Loucy (cell line): ENCODE measurements at regions not wholly inside any gene's neighbourhood (a gene's known extent, or its start where the extent isn't known, plus 50 kb on each side); places are given as distances from the start of the nearest gene placed in this dataset.

Experiments
- H2AFZ ChIP-seq: fragments of 200-600 bp; sonication (generic); 2 replicates; pipeline ENCODE4 v1.6.0; 2016; ENCODE audit warnings: antibody characterized with exemption, mild to moderate bottlenecking, low read length, moderate library complexity
- H3F3A ChIP-seq: fragments of 200-600 bp; 2 replicates; pipeline ENCODE4 v1.6.0; 2016; ENCODE audit warnings: antibody characterized with exemption, low read depth, mild to moderate bottlenecking
- H3K27me3 ChIP-seq: fragments of 200-600 bp; sonication (generic); 2 replicates; pipeline ENCODE4 v1.6.1; 2014; ENCODE audit warnings: low read length, mild to moderate bottlenecking; ENCODE audit not compliant: insufficient read depth, poor library complexity, severe bottlenecking
- H3K36me3 ChIP-seq: fragments of 200-600 bp; sonication (generic); 2 replicates; pipeline ENCODE4 v1.6.1; 2016; ENCODE audit warnings: low read length; ENCODE audit not compliant: insufficient read depth
- H3K4me1 ChIP-seq: fragments of 200-600 bp; sonication (generic); 2 replicates; pipeline ENCODE4 v1.5.1; 2014; ENCODE audit warnings: low read length, mild to moderate bottlenecking; ENCODE audit not compliant: insufficient read depth, poor library complexity, severe bottlenecking
- H3K4me2 ChIP-seq: fragments of 200-600 bp; sonication (generic); 2 replicates; pipeline ENCODE4 v1.6.0; 2014; ENCODE audit warnings: antibody characterized with exemption, low read length, low read depth, mild to moderate bottlenecking; ENCODE audit not compliant: poor library complexity, severe bottlenecking
- H3K4me3 ChIP-seq: fragments of 200-600 bp; sonication (generic); 2 replicates; pipeline ENCODE4 v1.5.1; 2014; ENCODE audit warnings: low read length, mild to moderate bottlenecking, mixed read lengths; ENCODE audit not compliant: poor library complexity, severe bottlenecking
- H3K79me2 ChIP-seq: fragments of 200-600 bp; sonication (generic); 2 replicates; pipeline ENCODE4 v1.6.1; 2014; ENCODE audit warnings: low read length; ENCODE audit not compliant: insufficient read depth
- H3K9ac ChIP-seq: fragments of 200-600 bp; sonication (generic); 2 replicates; pipeline ENCODE4 v1.6.0; 2014; ENCODE audit warnings: mild to moderate bottlenecking, low read depth, low read length, moderate library complexity; ENCODE audit not compliant: poor library complexity, severe bottlenecking
- H3K9me2 ChIP-seq: fragments of 200-600 bp; sonication (generic); replicated peaks from 2 replicates; pipeline ENCODE4 v1.6.1; 2016; ENCODE audit warnings: low read depth, low read length, mixed read lengths
- H3K9me3 ChIP-seq: fragments of 200-600 bp; sonication (generic); 2 replicates; pipeline ENCODE4 v1.6.1; 2014; ENCODE audit warnings: mild to moderate bottlenecking, antibody characterized with exemption, low read length, low read depth; ENCODE audit not compliant: insufficient read depth
- H4K20me1 ChIP-seq: fragments of 200-600 bp; sonication (generic); 2 replicates; pipeline ENCODE4 v1.6.0; 2014; ENCODE audit warnings: antibody characterized with exemption, low read length, mild to moderate bottlenecking; ENCODE audit not compliant: insufficient read depth, poor library complexity, severe bottlenecking
- EZH2phosphoT487 ChIP-seq: fragments of 200-600 bp; IDR thresholded peaks from 2 replicates; pipeline ENCODE4 v1.6.1; 2018; ENCODE audit warnings: antibody characterized with exemption, mild to moderate bottlenecking, moderate library complexity, borderline replicate concordance
- TF ChIP-seq, protein P1 (sequence below): fragments of 200-600 bp; sonication (generic); conservative IDR thresholded peaks from 2 replicates; pipeline ENCODE4 v1.5.1; 2014; ENCODE audit warnings: mild to moderate bottlenecking, antibody characterized with exemption, low read length

DNA sequence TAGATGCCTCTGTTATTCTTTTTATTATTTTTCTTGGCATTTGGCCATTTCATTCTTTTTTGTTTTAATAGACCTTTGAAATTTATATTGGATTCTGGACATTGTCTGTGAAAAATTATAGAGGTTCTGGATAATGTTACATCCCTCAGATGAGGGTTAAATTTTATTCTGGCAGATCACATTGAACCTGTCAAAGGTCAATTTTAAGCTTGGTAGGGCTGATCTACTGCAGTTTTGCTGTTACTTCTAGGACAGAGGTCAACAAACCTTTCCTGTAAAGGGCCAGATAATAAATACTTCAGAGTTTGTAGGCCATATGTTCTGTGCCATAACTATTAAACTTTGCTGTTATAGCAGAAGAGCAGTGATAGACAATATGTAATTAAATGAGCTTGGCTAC, 318.9 kb upstream of the DPPA4 start:
- Histone ChIP-seq H3K27me3 (no peaks in the 10 kb centered on the region), H3K79me2 (no peaks in the 10 kb centered on the region)
- TF ChIP-seq, protein P1, sequence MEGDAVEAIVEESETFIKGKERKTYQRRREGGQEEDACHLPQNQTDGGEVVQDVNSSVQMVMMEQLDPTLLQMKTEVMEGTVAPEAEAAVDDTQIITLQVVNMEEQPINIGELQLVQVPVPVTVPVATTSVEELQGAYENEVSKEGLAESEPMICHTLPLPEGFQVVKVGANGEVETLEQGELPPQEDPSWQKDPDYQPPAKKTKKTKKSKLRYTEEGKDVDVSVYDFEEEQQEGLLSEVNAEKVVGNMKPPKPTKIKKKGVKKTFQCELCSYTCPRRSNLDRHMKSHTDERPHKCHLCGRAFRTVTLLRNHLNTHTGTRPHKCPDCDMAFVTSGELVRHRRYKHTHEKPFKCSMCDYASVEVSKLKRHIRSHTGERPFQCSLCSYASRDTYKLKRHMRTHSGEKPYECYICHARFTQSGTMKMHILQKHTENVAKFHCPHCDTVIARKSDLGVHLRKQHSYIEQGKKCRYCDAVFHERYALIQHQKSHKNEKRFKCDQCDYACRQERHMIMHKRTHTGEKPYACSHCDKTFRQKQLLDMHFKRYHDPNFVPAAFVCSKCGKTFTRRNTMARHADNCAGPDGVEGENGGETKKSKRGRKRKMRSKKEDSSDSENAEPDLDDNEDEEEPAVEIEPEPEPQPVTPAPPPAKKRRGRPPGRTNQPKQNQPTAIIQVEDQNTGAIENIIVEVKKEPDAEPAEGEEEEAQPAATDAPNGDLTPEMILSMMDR = no peak
- no peak for TF ChIP-seq EZH2phosphoT487

DNA sequence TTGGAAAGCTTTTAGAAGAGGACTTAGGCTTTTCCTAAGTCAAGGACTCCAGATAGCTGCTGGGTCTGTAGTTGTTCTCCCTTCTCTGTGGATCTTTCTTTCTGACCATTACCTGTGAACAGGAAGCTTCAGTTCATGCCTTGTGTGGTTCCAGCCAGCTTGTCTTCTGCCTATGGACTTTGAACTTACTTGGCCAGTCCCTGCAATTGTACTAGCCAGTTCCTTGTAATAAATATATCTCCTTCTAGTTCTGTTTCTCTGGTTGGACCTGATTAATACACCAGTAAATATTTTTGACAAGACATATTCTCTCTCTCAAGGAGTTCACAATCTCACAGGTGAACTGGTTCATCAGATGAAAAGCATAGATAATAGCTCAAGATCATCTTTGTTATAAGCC, 341.3 kb upstream of the DPPA4 start:
- Histone ChIP-seq H3K4me3 (no peak overlapping the region), H3K27me3 (no peaks in the 10 kb centered on the region), H3K4me2 (no peak overlapping the region), H3K9ac (no peak overlapping the region), H2AFZ (no peak overlapping the region), H3K36me3 (no peaks in the 10 kb centered on the region), H3K9me3 (no peaks in the 10 kb centered on the region), H3K9me2 (no peaks in the 10 kb centered on the region), H3F3A (no peaks in the 10 kb centered on the region), H3K79me2 (no peaks in the 10 kb centered on the region), H3K4me1 (no peaks in the 10 kb centered on the region), H4K20me1 (no peaks in the 10 kb centered on the region)
- TF ChIP-seq EZH2phosphoT487 = no peak
- TF ChIP-seq, protein P1 = no peak

More for the DNA sequence above, 318.9 kb upstream of the DPPA4 start:
- Histone ChIP-seq H3K9ac (no peak overlapping the region), H3K4me1 (no peaks in the 10 kb centered on the region), H4K20me1 (no peaks in the 10 kb centered on the region), H3K4me2 (no peak overlapping the region), H2AFZ (no peak overlapping the region), H3K9me2 (no peaks in the 10 kb centered on the region), H3K4me3 (no peak overlapping the region), H3K9me3 (no peaks in the 10 kb centered on the region), H3F3A (no peaks in the 10 kb centered on the region), H3K36me3 (no peaks in the 10 kb centered on the region)

DNA sequence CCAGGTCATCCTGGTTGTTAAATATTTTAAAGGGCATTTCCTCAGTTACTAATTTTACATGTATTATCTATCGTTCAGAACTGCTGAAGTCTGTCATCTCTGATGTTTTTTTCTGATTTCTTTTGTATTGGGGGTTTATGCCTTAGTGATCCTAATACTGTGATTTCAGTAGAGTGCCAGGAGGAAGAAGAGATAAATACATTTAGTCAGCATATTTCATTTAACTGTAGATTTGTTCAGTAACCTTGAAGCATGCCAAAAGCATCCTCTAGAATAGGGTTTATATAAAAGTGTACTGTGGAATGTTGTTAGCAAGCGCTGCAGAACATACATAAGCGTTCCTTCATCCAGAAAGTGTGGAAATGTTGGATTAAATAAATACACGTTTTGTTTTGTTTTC, 342.3 kb upstream of the DPPA4 start:
- TF ChIP-seq, protein P1 = no peak
- TF ChIP-seq EZH2phosphoT487 = no peak
- H3K36me3 ChIP-seq = no peaks in the 10 kb centered on the region
- H4K20me1 ChIP-seq = no peaks in the 10 kb centered on the region
- no peaks in the 10 kb centered on the region for H3K27me3 ChIP-seq
- H3K9me3 ChIP-seq = no peaks in the 10 kb centered on the region
- H3F3A ChIP-seq = no peaks in the 10 kb centered on the region
- no peak overlapping the region for H3K9ac ChIP-seq
- no peak overlapping the region for H3K4me2 ChIP-seq
- H2AFZ ChIP-seq = no peak overlapping the region
- no peak overlapping the region for H3K4me3 ChIP-seq
- no peaks in the 10 kb centered on the region for H3K4me1 ChIP-seq
- H3K9me2 ChIP-seq = no peaks in the 10 kb centered on the region
- no peaks in the 10 kb centered on the region for H3K79me2 ChIP-seq
